OCI-LY7 (cell line): ENCODE measurements at regions not wholly inside any gene's neighbourhood (a gene's known extent, or its start where the extent isn't known, plus 50 kb on each side); places are given as distances from the start of the nearest gene placed in this dataset.

Experiments used
- BruUV-seq: library from RNA; stranded (reverse); fragments of 400-500 nt; replicated peaks from 2 replicates; lab custom pipeline; 2021; lab: Mats Ljungman, UMichigan
- CTCF ChIA-PET: fragments of 300-600 bp; sonication (Branson Sonifier 250); formaldehyde crosslinking; loops from one replicate; lab custom pipeline; 2022; ENCODE audit warnings: antibody characterized with exemption; ENCODE audit not compliant: unreplicated experiment; lab: Charles Lee
- POLR2A ChIA-PET: fragments of 300-600 bp; sonication (Branson Sonifier 250); formaldehyde crosslinking; loops from one replicate; lab custom pipeline; 2022; ENCODE audit warnings: antibody characterized with exemption; lab: Charles Lee
- DNase-seq: peaks from one replicate; pipeline ENCODE4 v3.0.0-alpha.2; 2015; ENCODE audit warnings: low spot score
- H2AFZ ChIP-seq: fragments of 200-600 bp; sonication (generic), shearing (Covaris generic); 2 replicates; pipeline ENCODE4 v1.6.1; 2014; ENCODE audit warnings: mild to moderate bottlenecking, antibody characterized with exemption, low read length, moderate library complexity
- H3K27ac ChIP-seq: fragments of 200-600 bp; sonication (generic); 2 replicates; pipeline ENCODE4 v1.5.1; 2014; ENCODE audit warnings: mixed run types, low read depth, mild to moderate bottlenecking, moderate library complexity, low read length, inconsistent platforms; ENCODE audit not compliant: poor library complexity, severe bottlenecking
- H3K36me3 ChIP-seq: fragments of 200-600 bp; sonication (generic); 2 replicates; pipeline ENCODE4 v1.6.1; 2014; ENCODE audit warnings: mild to moderate bottlenecking, antibody characterized with exemption, low read length, moderate library complexity, mixed read lengths; ENCODE audit not compliant: insufficient read depth
- H3K4me1 ChIP-seq: fragments of 200-600 bp; sonication (generic); 2 replicates; pipeline ENCODE4 v1.5.1; 2014; ENCODE audit warnings: mild to moderate bottlenecking, low read length; ENCODE audit not compliant: insufficient read depth, poor library complexity, severe bottlenecking
- H3K4me2 ChIP-seq: fragments of 200-600 bp; sonication (generic); 2 replicates; pipeline ENCODE4 v1.6.1; 2014; ENCODE audit warnings: mild to moderate bottlenecking, low read length
- H3K4me3 ChIP-seq: fragments of 200-600 bp; sonication (generic); 2 replicates; pipeline ENCODE4 v1.5.1; 2014; ENCODE audit warnings: mild to moderate bottlenecking, low read depth, low read length; ENCODE audit not compliant: poor library complexity, severe bottlenecking
- H3K79me2 ChIP-seq: fragments of 200-600 bp; sonication (generic); 2 replicates; pipeline ENCODE4 v1.6.1; 2016; ENCODE audit warnings: low read depth, mild to moderate bottlenecking, low read length, moderate library complexity, mixed read lengths; ENCODE audit not compliant: insufficient read depth
- H3K9me2 ChIP-seq: fragments of 200-600 bp; sonication (generic); 2 replicates; pipeline ENCODE4 v1.6.1; 2016; ENCODE audit warnings: mild to moderate bottlenecking, low read length, mixed read lengths; ENCODE audit not compliant: insufficient read depth
- H3K9me3 ChIP-seq: fragments of 200-600 bp; sonication (generic); 2 replicates; pipeline ENCODE4 v1.6.1; 2014; ENCODE audit warnings: mild to moderate bottlenecking, mixed run types, low read length, mixed read lengths
- H4K20me1 ChIP-seq: fragments of 200-600 bp; sonication (generic); 2 replicates; pipeline ENCODE4 v1.6.1; 2014; ENCODE audit warnings: mild to moderate bottlenecking, antibody characterized with exemption, low read length, moderate library complexity, mixed read lengths; ENCODE audit not compliant: insufficient read depth
- EZH2phosphoT487 ChIP-seq: fragments of 200-600 bp; sonication (generic); IDR thresholded peaks from 2 replicates; pipeline ENCODE4 v1.6.1; 2018; ENCODE audit warnings: low read depth, borderline replicate concordance, mild to moderate bottlenecking, mixed run types, antibody characterized with exemption, low read length, moderate library complexity, mixed read lengths
- intact Hi-C: fragments of 100-400 bp; cut with micrococcal nuclease; formaldehyde crosslinking; loops from one replicate; pipeline ENCODE4 v1.10.0; 2022; ENCODE audit not compliant: unreplicated experiment
- TF ChIP-seq, protein P1 (sequence below): fragments of 200-600 bp; sonication (generic); conservative IDR thresholded peaks from 2 replicates; pipeline ENCODE4 v1.5.1; 2014; ENCODE audit warnings: mild to moderate bottlenecking, antibody characterized with exemption, low read length, moderate library complexity, mixed read lengths

DNA sequence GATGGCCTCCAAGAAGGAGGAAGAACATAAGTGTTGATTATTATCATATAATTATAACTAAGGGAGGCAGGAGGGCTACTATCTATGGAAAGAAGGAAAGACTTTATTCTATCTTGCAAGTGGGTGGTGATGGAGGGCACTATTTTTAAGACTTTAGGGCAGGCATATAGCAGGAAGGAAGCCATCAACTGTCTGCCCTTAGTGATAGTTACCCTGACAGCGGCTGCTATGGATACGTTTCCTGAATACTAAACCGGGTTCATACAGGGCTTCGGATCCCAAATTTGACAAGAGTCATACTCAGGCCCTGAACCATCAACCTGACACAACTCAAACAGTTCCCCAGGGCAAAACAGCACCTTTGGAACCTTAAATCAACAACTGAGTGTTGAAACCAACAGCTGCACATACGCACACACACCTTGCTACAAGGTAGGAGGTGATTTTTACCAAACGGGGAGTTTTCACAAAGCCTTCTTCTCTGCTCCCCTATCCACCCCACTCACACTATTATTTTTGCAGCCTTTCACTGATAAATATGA lies 397.2 kb downstream of the OMA1 start:
- H3K36me3 ChIP-seq, result no peaks in the 10 kb centered on the region
- no peaks in the 10 kb centered on the region for H3K79me2 ChIP-seq
- H3K9me2 ChIP-seq, result no peaks in the 10 kb centered on the region
- ChIA-PET CTCF (no interaction called here), POLR2A (no interaction called here)
- H3K27ac ChIP-seq, result no peak overlapping the region
- H3K4me3 ChIP-seq, result no peak overlapping the region
- H4K20me1 ChIP-seq, result no peaks in the 10 kb centered on the region
- no TSS peak for BruUV-seq
- H2AFZ ChIP-seq, result no peak overlapping the region
- no peak for DNase-seq
- H3K4me1 ChIP-seq, result no peaks in the 10 kb centered on the region
- no peak overlapping the region for H3K4me2 ChIP-seq
- TF ChIP-seq, protein P1, sequence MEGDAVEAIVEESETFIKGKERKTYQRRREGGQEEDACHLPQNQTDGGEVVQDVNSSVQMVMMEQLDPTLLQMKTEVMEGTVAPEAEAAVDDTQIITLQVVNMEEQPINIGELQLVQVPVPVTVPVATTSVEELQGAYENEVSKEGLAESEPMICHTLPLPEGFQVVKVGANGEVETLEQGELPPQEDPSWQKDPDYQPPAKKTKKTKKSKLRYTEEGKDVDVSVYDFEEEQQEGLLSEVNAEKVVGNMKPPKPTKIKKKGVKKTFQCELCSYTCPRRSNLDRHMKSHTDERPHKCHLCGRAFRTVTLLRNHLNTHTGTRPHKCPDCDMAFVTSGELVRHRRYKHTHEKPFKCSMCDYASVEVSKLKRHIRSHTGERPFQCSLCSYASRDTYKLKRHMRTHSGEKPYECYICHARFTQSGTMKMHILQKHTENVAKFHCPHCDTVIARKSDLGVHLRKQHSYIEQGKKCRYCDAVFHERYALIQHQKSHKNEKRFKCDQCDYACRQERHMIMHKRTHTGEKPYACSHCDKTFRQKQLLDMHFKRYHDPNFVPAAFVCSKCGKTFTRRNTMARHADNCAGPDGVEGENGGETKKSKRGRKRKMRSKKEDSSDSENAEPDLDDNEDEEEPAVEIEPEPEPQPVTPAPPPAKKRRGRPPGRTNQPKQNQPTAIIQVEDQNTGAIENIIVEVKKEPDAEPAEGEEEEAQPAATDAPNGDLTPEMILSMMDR, result no peak
- TF ChIP-seq EZH2phosphoT487, result no peak
- intact Hi-C loops, result no loop called here
- no peaks in the 10 kb centered on the region for H3K9me3 ChIP-seq

DNA sequence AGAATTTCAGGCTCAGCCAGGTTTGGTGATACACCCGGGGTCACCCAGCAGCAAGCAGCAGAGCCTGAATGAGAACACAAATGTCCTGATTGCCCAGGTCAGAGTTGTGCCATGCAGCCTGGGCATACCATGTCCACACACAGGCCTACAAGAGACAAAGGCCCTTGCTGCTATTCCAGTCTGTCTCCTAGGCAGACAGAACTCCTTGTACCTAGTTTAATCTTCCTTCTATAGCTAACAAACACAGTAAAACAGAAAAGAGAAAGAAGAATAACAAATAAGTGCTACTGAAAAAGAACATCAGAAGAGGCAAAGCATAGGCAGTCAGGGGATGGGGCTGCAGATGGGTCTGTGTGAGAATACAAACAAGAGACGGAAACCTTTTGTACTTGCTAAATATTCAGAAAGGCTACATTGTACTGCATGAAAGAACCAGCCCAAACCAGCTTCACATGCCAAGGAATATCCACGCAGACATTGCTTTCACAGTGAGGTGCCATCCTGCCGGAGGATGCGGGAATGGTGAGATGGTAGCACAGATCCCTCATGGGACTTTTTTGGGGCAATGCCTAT lies 401.7 kb downstream of the OMA1 start:
- Histone ChIP-seq H3K36me3 (no peaks in the 10 kb centered on the region), H3K4me1 (no peaks in the 10 kb centered on the region), H3K27ac (no peak overlapping the region), H3K79me2 (no peaks in the 10 kb centered on the region), H3K9me2 (no peaks in the 10 kb centered on the region), H3K9me3 (no peaks in the 10 kb centered on the region), H3K4me3 (no peak overlapping the region), H3K4me2 (no peak overlapping the region), H4K20me1 (no peaks in the 10 kb centered on the region), H2AFZ (no peak overlapping the region)
- TF ChIP-seq, protein P1, result no peak
- POLR2A ChIA-PET, result no interaction called here
- no TSS peak for BruUV-seq
- intact Hi-C loops, result no loop called here
- DNase-seq, result no peak
- CTCF ChIA-PET, result no interaction called here

DNA sequence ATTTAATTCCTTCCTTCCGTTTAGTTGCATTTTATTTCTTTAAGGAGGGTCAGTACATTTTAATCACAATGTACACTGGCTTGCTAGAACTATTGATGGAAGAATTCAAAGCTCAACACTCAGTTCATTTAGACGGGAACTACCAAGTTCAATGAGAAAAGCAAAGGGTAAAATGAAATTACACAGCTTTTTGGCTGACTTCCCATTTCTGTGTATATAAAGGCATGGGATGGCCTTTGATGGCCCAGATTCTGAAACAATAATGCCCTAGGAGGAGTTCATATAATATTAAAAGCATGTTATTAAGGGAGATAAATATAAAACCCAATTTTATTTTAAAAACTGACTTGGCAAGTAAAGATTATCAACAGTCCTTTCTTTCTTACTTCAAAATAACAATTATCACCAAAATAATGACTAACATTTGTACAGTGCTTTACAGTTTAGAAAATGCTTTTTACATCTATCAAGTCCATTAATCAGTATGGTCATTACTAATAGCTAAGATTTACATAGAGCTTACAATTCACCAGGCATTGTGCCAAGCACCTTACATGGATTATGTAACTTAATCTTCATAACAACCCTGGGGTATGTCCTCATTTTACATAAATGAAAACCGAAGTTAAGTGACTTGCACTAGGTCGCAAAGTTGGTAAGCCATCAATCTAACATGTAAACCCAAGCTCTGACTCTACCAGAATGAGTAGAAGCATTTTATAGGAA lies 402.4 kb downstream of the OMA1 start:
- CTCF ChIA-PET, result no interaction called here

More for the DNA sequence above, 402.4 kb downstream of the OMA1 start:
- H3K4me1 ChIP-seq, result no peaks in the 10 kb centered on the region
- H2AFZ ChIP-seq, result no peak overlapping the region
- no TSS peak for BruUV-seq
- no peaks in the 10 kb centered on the region for H4K20me1 ChIP-seq
- intact Hi-C loops, result no loop called here
- no peak overlapping the region for H3K27ac ChIP-seq
- no peak for DNase-seq
- H3K9me2 ChIP-seq, result no peaks in the 10 kb centered on the region
- H3K9me3 ChIP-seq, result no peaks in the 10 kb centered on the region
- H3K4me3 ChIP-seq, result no peak overlapping the region
- no peak overlapping the region for H3K4me2 ChIP-seq
- no peaks in the 10 kb centered on the region for H3K36me3 ChIP-seq
- no peak for TF ChIP-seq EZH2phosphoT487
- TF ChIP-seq, protein P1, result no peak
- POLR2A ChIA-PET, result no interaction called here
- no peaks in the 10 kb centered on the region for H3K79me2 ChIP-seq
